Renal cortical epithelial cell (primary cell): ENCODE measurements at regions not wholly inside any gene's neighbourhood (a gene's known extent, or its start where the extent isn't known, plus 50 kb on each side); places are given as distances from the start of the nearest gene placed in this dataset.

Source experiments
- DNase-seq: peaks from one replicate; pipeline ENCODE4 v3.0.0-alpha.2; 2011; ENCODE audit warnings: low read depth

DNA sequence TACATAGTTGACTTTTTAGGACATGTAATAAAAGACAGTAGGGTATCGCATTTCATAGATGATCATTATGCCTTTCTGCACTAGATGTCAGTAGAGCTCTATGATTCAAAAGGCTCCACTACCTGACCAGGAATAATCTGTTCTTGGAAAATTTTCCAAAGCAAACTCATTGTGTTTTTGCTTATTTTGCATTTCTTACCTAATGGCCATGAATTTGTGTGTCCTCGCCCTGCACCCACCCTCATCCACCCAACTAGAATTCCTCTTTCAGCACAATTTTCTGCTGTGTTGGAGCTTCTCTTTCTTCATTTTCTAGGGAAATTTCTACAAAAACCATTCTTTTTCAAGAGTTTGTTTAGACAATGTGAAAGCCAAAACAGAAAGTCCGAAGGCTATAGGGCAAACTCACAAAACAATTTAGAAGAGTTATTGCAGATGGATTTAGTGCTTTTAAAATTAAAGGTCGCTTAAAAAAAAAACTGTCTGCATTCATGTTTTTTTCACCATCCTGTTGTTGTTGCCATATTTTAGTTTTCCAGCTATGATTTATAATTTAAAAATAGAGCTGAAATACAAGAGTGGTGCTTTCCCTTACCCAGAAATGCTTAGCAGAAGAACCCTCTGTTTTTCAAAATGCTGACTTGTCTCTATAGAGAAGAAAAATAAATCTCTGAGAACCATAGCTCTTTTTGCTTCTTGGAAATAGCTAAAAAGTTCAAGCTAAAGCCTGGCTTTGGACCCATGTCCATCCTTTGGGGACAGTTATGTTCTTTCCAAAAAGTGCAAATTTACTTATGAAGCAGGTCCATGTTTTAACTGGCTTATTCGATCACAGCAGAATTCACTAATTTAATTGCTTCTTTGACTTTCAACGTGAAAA, 183.7 kb downstream of the SPATA18 start:
- DNase-seq: peak; percentile 19

- no peak for DNase-seq
Measured at GRCh38 chr4:52235552-52236201, 184.6 kb downstream of the SPATA18 start.

- no peak for DNase-seq
Measured at GRCh38 chr4:52241916-52242315, 190.8 kb downstream of the SPATA18 start.

GRCh38 chr4:52243367-52243766, 192.3 kb downstream of the SPATA18 start:
- no peak for DNase-seq

DNA sequence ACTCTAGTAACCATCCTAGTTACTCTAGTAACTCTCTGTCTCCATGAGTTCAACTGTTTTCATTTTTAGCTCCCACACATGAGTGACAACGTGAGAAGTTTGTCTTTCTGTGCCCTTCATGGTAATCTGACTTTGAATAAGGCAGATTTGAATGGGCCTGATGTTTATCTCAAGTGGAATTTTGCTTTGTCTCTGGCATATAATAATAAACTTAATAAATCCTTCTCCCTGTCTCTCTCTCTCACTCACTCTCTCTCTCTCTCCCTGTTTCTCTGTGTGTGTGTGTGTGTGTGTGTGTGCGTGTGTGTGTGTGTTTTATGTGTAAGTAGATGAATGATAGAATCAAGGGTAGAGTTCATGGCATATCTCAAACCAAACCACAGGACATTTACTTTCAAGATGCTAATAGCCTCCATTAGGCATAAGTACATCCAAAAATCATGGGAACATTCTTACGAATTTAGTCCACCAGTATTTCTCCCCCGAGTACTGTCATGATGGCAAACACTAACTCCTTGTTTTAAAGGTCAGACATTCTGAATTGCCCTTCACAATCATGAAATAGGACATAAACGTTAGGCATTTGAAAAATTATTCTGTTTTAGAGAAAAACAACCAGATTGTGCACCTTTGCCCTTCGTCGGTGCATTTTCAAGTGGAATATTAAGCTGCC, 193.1 kb downstream of the SPATA18 start:
- DNase-seq: no peak

DNA sequence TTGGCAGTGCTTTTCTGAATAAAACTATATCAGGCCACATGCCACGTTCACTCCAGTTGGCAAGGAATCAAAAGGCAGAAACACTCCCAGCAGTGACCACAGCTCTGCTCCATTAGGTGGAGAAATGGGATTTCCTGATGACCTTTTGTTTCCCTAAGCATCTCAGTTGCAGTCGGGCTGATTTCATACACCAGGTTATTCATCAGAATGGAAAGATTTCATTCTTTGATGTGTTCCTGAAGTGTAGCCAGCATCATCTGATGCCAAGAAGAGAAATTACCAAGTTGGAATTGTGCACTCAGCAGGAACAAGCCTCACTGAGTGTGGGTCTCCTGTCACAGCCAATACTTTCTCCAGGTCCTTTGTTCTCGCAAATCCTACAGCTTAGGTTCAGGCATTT, 193.7 kb downstream of the SPATA18 start:
- DNase-seq: no peak

- no peak for DNase-seq
Measured at GRCh38 chr4:52246827-52247226, 195.7 kb downstream of the SPATA18 start.

DNA sequence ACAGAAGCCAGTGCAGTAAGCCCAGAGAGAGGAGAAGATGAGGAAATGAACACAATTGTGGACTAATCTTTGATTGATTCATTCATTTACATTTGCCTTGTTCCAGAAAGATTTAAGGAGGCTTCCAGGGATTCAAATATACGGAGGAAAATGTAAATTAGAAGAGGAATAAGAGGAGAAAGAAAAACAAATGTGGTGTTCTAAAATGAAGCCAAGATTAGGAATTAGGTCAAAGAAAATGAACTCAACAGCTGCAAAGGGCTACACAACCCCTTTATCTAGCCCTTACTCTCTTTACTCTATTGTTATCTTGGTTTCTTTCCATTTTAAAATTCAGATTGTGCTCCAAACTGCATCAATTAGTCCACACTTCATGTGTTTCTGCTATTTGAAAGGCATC, 196.8 kb downstream of the SPATA18 start:
- DNase-seq: no peak

DNA sequence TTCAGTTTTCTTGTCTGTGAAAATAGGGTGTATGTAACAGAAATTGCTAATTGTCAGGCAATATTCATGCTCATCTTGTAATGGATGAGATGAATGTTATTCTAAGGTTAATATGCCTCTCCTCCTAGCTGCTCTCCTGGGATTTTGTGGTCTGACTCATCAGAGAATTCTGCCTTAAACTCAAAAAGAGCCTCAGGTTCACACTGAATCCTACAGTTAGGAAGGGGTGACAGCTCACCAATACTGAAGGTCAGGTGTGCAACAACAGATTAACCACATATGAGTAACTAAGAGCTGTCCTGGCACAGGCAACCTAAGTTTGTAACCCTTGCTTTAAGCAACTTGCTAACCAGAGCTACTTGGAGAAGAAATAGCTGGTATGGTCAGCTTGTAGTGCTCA, 197.7 kb downstream of the SPATA18 start:
- DNase-seq: peak; percentile 27

DNA sequence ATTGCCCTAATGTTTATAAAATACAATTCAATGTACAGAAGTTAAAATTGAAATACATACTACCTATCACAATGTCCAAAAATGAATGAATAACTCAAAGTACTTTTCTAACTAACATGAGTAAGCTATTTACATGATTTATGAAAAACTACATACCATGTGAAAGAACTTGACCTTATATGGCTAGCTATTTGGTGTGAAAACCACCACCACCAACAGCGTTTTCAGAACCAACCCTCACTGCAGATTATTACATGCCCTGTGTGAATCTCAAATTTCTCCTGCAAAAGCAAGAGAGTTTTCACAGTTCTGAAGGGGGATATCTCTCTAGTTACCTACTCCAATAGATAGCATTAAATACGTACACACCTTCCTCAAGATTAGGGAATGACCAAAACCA, 198.5 kb downstream of the SPATA18 start:
- DNase-seq: no peak

GRCh38 chr4:52250154-52250553, 199.1 kb downstream of the SPATA18 start:
- DNase-seq: no peak

DNA sequence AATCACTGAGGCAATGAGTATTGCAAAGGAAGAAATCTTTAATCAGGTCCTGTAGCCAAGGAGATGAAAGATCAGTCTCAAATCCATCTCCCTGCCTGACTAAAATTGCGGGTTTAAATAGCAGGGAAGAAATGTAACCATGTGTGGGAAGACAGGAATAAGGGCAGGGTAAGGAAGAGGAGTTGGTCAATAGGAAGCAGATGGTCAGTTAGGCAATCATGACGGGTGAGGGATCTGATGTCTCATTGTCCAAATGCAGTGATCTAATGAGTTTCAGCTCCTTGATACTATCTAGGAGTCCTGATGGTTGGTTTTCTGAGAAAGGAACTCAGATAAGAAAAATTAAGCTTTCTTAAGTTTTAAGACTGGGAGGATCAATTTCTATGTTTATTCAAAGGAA, 200.8 kb downstream of the SPATA18 start:
- DNase-seq: no peak

DNA sequence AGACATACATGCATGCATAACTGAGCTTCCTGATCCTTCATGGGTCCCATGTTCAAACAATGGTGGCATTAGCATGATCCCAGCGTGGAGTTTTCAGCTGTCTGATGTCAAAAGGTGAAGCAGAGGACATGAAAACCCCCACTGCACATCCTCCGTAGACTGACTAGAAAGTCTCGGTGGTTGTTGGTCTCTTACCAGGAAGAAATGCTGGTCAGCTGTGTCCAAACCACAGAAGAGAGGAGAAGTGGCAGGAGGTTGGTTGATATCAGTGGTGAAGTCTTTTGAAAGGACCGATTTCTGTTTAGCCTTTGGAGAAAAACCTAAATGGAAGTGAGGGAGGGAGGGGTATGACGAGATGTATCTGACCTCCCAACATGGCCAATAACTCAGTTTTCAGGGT, 201.9 kb downstream of the SPATA18 start:
- no peak for DNase-seq

GRCh38 chr4:52256522-52256921, 205.4 kb downstream of the SPATA18 start:
- DNase-seq: no peak

DNA sequence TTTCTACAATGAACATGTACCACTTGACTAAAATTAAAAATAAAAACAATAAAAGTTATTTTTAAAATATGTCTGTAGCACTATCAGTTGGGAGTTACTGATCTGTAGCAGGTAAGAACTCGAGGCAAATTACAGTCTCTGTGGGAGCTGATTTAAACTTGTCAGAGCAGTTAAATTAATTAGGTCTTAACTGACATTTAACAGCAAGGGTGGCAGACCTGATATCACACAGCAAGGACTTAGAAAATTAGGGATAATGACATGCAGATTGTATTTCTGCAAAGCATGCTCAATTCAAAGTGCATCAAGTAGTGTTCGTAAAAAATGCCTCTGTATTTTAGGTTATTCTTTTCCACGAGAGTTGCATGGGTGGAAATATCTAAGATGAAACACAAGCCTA, 208.9 kb downstream of the SPATA18 start:
- no peak for DNase-seq

GRCh38 chr4:52260514-52261210, 209.6 kb downstream of the SPATA18 start:
- no peak for DNase-seq

DNA sequence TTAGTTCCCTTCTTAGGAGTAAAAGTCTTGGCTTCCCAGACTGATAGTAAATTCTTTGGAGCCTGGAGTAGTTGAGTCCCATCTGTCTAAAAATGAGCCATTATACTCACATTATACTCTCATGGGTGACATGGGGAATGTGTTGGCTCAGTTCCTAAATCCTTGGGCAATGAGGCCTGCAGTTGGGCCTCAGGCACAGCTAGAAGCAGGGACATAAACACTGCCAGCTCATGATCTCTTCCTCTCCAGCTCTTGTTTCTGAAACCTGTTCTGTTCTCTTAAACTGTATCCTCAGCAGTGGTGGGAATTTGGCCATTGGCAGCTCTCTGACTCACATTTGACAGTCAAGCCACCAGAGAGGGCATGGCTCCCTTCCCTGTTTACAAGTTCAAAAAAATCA, 212.5 kb downstream of the SPATA18 start:
- peak; percentile 49 for DNase-seq

- no peak for DNase-seq
Measured at GRCh38 chr4:52265781-52266525, 214.8 kb downstream of the SPATA18 start.

DNA sequence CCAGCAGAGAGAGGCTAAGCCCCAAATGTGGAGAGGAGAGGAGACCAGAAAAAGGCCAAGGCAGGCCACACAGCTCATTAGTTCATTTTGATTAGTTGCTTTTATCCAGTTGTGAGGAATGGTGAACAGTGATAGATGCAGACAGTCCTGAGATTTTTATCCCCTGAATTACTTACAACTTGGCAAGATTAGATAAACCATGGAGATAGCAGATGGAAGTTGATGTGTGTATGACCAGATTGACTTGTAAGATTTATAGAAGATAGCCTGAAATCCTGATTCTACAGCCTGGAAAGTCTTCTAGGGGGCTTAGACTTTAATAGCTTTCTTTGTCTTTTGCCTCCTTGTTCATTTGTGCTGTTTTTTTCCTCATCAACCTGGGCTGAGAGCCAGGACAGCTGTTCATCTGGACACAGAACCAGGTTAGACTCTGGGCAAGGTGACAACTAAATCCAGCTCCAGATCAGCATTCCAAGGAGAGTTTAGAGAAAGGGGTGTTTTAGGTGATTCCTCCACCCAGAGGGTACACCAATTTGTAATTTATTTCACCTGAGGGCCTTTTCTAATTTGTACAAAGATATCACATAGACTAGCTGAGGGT, 215.5 kb downstream of the SPATA18 start:
- no peak for DNase-seq

- DNase-seq: no peak
Measured at GRCh38 chr4:52269761-52270160, 218.7 kb downstream of the SPATA18 start.

DNA sequence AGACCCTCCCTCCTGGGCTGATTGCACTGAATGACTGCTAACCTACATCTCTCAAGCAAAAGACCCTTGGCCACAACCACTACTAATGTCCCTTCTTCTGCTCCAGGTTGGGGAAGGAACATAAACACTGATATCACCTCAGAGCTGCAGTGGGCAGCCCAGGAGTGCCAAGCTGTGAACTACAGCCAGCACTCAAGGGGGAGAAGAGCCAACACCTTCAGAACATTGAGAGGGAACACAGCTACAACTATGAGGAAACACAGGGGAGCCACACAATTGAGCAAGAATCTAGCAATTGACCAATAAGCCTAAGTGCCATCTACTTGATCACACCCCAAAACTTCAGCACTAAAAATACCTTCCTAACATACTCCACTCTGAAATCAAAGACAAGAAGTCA, 222.8 kb downstream of the SPATA18 start:
- DNase-seq: no peak
